Peyer's patch (tissue), 4 donors: ENCODE measurements at regions not wholly inside any gene's neighbourhood (a gene's known extent, or its start where the extent isn't known, plus 50 kb on each side); places are given as distances from the start of the nearest gene placed in this dataset.

ENCODE experiments used
- CTCF ChIP-seq, 6 experiments: fragments of 450-650 bp in 4 of 6; fragments of 200-600 bp in 2 of 6; sonication (generic) in 1 of 6; IDR thresholded peaks; one replicate each; pipeline ENCODE4 v1.5.1; 2017 to 2019; ENCODE audit warnings: antibody characterized with exemption in 6 of 6, mild to moderate bottlenecking in 3 of 6, moderate library complexity in 1 of 6
- POLR2A ChIP-seq, 2 donors: fragments of 450-650 bp; IDR thresholded peaks; one replicate each; pipeline ENCODE4 v1.5.1; 2017; ENCODE audit warnings: antibody characterized with exemption in 2 of 2, mild to moderate bottlenecking in 2 of 2, moderate library complexity in 2 of 2

GRCh38 chrY:8063973-8064372 lies 1152.4 kb upstream of the AMELY start:
- TF ChIP-seq CTCF (IDR thresholded peaks at IDR 0.05) (no peak), POLR2A (IDR thresholded peaks at IDR 0.05) (no peak)
